ENCODE measurements at regions not wholly inside any gene's neighbourhood (a gene's known extent, or its start where the extent isn't known, plus 50 kb on each side); places are given as distances from the start of the nearest gene placed in this dataset.

DNA sequence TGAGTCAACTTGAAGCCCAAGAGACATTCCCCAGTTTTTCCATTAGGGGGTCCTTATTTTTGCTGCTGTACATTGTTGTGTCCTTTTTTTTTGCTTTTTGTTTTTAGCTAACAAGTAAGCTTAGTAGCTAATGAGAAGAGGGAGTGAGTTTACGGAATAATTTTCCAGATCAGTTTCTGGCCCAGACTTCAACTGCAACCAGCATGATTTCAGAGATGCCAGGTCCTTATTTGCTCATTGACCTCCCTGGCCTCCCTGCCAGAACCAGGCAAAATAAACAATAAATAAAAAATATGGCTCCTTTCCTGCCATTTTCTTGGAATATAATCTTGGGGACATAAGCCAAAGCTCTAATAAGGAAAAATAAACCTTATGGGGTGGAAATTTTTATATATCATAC is 185.9 kb downstream of the FAT3 start:
- TF ChIP-seq TAF1 (IDR thresholded peaks at IDR 0.05; ENCODE audit: borderline replicate concordance, low read depth, low read length) = no peak
- TF ChIP-seq POLR2A (IDR thresholded peaks at IDR 0.05; ENCODE audit: low read depth, low read length) = no peak
